AG04450 (cell line): ENCODE measurements at regions not wholly inside any gene's neighbourhood (a gene's known extent, or its start where the extent isn't known, plus 50 kb on each side); places are given as distances from the start of the nearest gene placed in this dataset.

ENCODE experiments used
- CTCF ChIA-PET: fragments of 300-600, 350-600 bp; formaldehyde crosslinking; extraction: SDS; loops from one replicate; lab custom pipeline; 2022; ENCODE audit warnings: antibody characterized with exemption, inconsistent platforms; lab: Charles Lee
- POLR2A ChIA-PET: fragments of 350-600 bp; formaldehyde crosslinking; extraction: SDS; loops from one replicate; lab custom pipeline; 2021; ENCODE audit warnings: antibody characterized with exemption, inconsistent platforms; lab: Yijun Ruan, JAX
- DNase-seq: peaks from one replicate; pipeline ENCODE4 v3.0.0-alpha.2; 2011; ENCODE audit warnings: low read depth, low spot score
- H3K27ac ChIP-seq: one replicate; pipeline ENCODE4 v1.5.1; 2012; ENCODE audit warnings: low read depth, low read length, control low read depth
- H3K27me3 ChIP-seq: one replicate; pipeline ENCODE4 v1.6.0; 2012; ENCODE audit warnings: low read length; ENCODE audit not compliant: control insufficient read depth, insufficient read depth
- H3K4me3 ChIP-seq: 2 replicates; pipeline ENCODE4 v1.5.1; 2011; ENCODE audit warnings: mild to moderate bottlenecking, low read depth, low read length, control low read depth
- H3K9me3 ChIP-seq: 2 replicates; pipeline ENCODE4 v1.5.1; 2012; ENCODE audit warnings: low read length; ENCODE audit not compliant: control insufficient read depth, insufficient read depth
- TF ChIP-seq, protein P1 (sequence below): IDR thresholded peaks from 2 replicates; pipeline ENCODE4 v1.5.1; 2011; ENCODE audit warnings: low read depth, low read length, control low read depth, inconsistent platforms

DNA sequence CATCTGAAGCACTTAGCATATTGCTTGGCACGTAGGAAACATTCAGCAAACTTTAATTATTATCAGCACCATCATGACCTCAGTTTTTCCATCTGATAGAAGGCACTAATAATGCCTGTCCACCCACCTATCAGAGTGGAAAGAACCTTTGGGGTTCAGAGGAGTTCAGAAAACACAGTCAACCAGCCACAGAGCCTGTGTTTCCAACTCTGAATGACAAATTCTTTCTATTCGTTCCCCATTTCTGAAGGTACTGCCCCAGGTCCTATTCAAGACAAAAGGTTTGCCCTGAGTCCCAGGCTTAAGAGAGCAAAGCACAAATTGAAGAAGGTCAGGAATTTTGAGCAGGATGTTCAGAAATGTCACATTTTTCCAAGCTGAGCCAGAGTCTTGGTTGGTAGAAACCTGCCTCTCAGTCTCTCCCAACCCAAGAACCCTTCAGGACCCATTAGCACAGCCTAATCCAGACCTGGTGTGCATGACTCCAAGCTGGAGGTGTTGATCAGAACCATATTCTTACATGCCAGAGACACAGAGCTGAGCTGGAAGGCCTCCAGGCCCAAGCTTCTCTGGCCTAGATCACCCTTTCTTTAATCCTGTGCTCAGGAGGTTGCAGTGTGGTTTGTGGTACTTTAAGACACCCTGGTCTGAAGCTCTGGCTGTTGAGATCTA, 114.4 kb downstream of the TBX5 start:
- H3K4me3 ChIP-seq, result no peak overlapping the region
- ChIA-PET CTCF (no interaction called here), POLR2A (no interaction called here)
- no peak overlapping the region for H3K27ac ChIP-seq
- no peak for DNase-seq
- H3K9me3 ChIP-seq, result no peaks in the 10 kb centered on the region; the same call in 1 of the 2 replicates
- H3K27me3 ChIP-seq, result peaks cover 7% of the 10 kb centered on the region
- TF ChIP-seq, protein P1, sequence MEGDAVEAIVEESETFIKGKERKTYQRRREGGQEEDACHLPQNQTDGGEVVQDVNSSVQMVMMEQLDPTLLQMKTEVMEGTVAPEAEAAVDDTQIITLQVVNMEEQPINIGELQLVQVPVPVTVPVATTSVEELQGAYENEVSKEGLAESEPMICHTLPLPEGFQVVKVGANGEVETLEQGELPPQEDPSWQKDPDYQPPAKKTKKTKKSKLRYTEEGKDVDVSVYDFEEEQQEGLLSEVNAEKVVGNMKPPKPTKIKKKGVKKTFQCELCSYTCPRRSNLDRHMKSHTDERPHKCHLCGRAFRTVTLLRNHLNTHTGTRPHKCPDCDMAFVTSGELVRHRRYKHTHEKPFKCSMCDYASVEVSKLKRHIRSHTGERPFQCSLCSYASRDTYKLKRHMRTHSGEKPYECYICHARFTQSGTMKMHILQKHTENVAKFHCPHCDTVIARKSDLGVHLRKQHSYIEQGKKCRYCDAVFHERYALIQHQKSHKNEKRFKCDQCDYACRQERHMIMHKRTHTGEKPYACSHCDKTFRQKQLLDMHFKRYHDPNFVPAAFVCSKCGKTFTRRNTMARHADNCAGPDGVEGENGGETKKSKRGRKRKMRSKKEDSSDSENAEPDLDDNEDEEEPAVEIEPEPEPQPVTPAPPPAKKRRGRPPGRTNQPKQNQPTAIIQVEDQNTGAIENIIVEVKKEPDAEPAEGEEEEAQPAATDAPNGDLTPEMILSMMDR, result no peak

DNA sequence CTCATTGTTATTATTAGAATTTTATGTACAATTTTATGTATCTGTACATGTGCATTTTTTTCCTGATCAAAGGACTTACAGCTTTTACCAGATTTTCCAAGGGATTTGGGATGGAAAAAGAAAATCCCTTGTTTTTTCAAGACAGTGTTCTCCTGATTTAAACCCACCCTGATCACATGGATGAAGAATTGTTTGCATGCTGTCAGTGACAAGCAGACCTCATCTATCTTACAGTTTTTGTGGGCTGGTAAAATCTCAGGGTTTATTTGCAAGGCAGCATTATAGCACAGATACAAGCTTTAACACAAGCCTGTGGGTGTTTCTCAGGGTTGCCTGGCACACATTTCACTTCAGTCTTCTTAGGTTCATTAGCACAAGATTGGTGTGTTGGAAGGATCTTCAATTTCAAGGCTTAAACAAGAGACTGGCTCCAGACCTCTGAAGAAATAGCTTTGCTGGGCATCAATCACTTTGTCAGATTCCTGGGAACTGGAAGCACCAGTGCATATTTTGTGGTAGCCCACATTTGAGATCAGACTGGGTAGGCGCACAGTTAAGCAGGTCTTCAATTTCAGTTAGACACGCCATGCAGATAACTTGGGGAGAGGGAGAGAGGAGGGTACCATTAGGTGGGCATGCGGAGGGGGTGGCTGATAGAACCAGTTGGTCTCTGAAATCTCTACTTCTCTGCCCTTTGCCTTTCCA, 118.0 kb downstream of the TBX5 start:
- CTCF ChIA-PET, result no interaction called here
- no peak overlapping the region for H3K27ac ChIP-seq
- no peaks in the 10 kb centered on the region; the same call in 1 of the 2 replicates for H3K9me3 ChIP-seq
- POLR2A ChIA-PET, result no interaction called here
- peaks cover 13% of the 10 kb centered on the region for H3K27me3 ChIP-seq
- TF ChIP-seq, protein P1, result no peak
- H3K4me3 ChIP-seq, result no peak overlapping the region
- DNase-seq, result no peak

DNA sequence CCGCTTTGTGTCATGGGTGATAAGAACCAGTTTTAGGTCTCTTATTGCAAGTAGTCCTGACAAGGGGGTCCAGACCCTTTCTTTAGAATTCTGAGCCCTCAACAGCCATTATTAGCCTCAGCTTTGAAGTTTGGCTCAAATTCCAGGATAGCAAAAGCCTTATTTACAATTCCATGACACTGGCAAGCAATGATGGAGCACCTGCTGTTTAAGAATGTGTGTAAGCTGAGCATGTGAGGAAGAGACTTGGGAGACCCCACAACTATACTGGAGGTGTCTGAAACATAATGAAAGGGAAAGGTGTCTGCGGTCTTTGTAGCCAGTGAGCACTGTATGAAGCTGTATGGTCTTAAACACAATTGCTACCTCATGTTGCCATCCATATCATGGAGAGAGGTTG, 119.8 kb downstream of the TBX5 start:
- Histone ChIP-seq H3K9me3 (no peaks in the 10 kb centered on the region), H3K27me3 (peaks cover 13% of the 10 kb centered on the region), H3K4me3 (no peak overlapping the region), H3K27ac (no peak overlapping the region)
- ChIA-PET POLR2A (no interaction called here), CTCF (no interaction called here)
- TF ChIP-seq, protein P1, result no peak
- no peak for DNase-seq

DNA sequence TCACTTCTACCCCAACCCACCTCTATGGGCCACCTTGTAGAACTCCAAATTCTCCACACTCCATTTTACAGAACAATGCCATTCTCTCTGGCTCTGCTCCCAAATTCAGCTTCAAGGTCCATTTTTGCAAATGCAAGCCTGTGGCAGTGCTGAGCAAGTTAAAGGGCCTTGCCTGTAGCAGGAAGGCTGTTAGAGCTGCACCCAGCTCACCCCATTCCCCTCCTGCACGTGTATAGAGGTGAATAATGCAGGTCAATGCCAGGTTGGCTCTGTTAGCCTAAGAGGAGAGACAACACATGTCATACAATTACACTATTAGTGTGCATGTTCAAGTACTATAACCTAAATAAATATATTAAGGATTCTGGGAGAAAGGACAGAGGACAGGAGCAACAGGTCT, 120.4 kb downstream of the TBX5 start:
- no peak overlapping the region for H3K27ac ChIP-seq
- no peak overlapping the region for H3K4me3 ChIP-seq
- DNase-seq, result no peak
- no peaks in the 10 kb centered on the region for H3K9me3 ChIP-seq
- CTCF ChIA-PET, result no interaction called here
- TF ChIP-seq, protein P1, result no peak
- POLR2A ChIA-PET, result no interaction called here
- peaks cover 12% of the 10 kb centered on the region for H3K27me3 ChIP-seq

DNA sequence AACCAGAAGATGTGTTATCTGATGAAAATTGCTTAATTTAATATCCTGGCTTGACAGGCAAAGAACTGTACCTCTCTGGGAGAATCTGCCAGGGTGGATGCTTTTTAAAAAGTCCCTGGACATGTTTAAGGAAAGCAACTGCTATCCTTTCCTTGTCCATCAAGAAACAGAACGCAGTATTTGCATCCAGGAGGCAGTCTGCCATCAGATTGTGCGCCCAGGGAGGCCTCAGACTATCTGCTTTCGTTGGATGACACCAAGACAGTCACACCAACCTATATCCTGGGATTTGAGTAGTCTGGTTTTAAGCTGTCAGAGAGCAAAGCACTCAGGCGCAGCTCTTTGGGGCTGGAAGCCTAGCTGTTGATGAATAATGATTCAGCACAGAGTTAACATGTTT, 121.9 kb downstream of the TBX5 start:
- no peak overlapping the region for H3K27ac ChIP-seq
- TF ChIP-seq, protein P1, result no peak
- peaks cover 8% of the 10 kb centered on the region for H3K27me3 ChIP-seq
- CTCF ChIA-PET, result interaction anchor here (0.5 to 1.1 kb wide), 2 partner anchors 18 to 88 kb away, joined by 3 read pairs; no protein-coding TSS in a partner anchor
- H3K4me3 ChIP-seq, result no peak overlapping the region
- no peaks in the 10 kb centered on the region for H3K9me3 ChIP-seq
- no peak for DNase-seq
- POLR2A ChIA-PET, result no interaction called here
